Mucosa of stomach (tissue), 1 donor: ENCODE measurements at regions not wholly inside any gene's neighbourhood (a gene's known extent, or its start where the extent isn't known, plus 50 kb on each side); places are given as distances from the start of the nearest gene placed in this dataset.

Experiments used
- H3K27me3 ChIP-seq: one replicate; pipeline ENCODE4 v1.7.0; 2013; ENCODE audit warnings: mild to moderate bottlenecking, low read length; ENCODE audit not compliant: control insufficient read depth, insufficient read depth
- H3K36me3 ChIP-seq: one replicate; pipeline ENCODE4 v1.7.0; 2013; ENCODE audit warnings: low read length; ENCODE audit not compliant: control insufficient read depth, insufficient read depth
- H3K4me1 ChIP-seq: one replicate; pipeline ENCODE4 v1.7.0; 2013; ENCODE audit warnings: mild to moderate bottlenecking, low read length; ENCODE audit not compliant: control insufficient read depth, insufficient read depth
- H3K4me3 ChIP-seq: one replicate; pipeline ENCODE4 v1.7.0; 2013; ENCODE audit warnings: low read length
- H3K9ac ChIP-seq: one replicate; pipeline ENCODE4 v1.7.0; 2013; ENCODE audit warnings: mild to moderate bottlenecking, low read length, moderate library complexity
- H3K9me3 ChIP-seq: one replicate; pipeline ENCODE4 v1.7.0; 2013; ENCODE audit warnings: mild to moderate bottlenecking, low read length, moderate library complexity; ENCODE audit not compliant: control insufficient read depth
- donor health status: Pancreatic carcinoma.

DNA sequence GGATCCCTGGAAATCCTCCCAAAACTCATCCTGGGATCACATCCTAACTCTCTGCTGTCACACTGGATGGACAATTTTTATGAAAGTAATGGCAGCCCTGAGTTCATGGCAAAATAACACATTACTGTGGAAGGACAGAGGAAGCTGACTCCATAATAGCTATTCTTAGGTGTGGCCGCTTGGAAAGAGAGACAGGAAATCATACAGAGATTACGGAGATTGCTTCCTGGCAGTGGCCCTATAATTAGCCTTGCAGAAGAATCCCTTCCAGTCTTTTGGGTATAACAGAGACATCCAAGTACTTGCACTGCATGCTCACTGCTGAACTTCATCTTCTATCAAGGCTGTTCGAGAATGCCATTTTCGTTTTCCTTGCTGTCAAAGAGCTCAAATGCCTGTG, 133.1 kb upstream of the VCX start:
- H3K36me3 ChIP-seq, result no peaks in the 10 kb centered on the region
- no peaks in the 10 kb centered on the region for H3K27me3 ChIP-seq
- no peak overlapping the region for H3K9ac ChIP-seq
- H3K4me3 ChIP-seq, result no peak overlapping the region
- H3K9me3 ChIP-seq, result no peaks in the 10 kb centered on the region
- no peaks in the 10 kb centered on the region for H3K4me1 ChIP-seq

DNA sequence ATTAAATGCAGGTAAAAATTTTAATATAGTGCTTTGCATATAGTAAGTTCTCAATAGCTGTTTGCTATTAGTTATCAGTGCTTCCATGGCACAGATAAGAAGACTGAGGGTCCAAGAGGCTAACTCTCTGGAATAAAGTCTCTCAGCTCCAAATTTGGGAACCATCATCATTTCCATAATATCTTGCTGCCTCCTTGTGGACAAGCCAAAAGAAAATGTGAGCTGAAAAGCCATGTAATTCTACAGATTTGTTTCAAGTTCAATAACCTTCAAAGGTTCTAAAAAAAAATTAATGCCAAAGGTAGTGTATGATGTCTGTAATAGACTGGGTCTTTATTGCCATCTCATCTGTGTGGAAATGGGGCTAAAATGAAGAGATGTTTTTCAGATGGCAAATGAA, 136.9 kb upstream of the VCX start:
- H3K4me1 ChIP-seq, result no peaks in the 10 kb centered on the region
- H3K9ac ChIP-seq, result no peak overlapping the region
- H3K36me3 ChIP-seq, result no peaks in the 10 kb centered on the region

DNA sequence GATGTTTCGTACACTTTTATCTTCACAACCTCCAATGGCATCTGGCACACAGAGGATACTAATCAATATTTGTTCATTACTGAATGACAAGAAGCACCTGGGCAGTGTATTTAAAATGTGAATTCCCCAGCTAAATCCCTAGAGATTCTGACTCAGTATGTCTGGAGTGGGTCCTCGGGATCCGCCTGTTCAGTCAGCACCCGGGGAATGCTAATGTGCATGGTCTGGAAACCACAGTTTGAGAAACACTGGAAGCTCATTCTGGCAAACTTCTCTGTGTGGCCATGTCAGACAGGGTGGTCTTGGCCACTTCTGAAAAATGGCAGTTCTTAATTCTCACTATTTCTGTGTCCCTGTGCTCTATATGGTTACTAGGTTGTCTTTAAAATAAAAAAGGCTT, 138.8 kb upstream of the VCX start:
- no peak overlapping the region for H3K4me3 ChIP-seq
- no peaks in the 10 kb centered on the region for H3K36me3 ChIP-seq
- no peaks in the 10 kb centered on the region for H3K4me1 ChIP-seq
- no peaks in the 10 kb centered on the region for H3K9me3 ChIP-seq
- H3K9ac ChIP-seq, result no peak overlapping the region
- no peaks in the 10 kb centered on the region for H3K27me3 ChIP-seq

More for the DNA sequence above, 136.9 kb upstream of the VCX start:
- Histone ChIP-seq H3K4me3 (no peak overlapping the region), H3K9me3 (no peaks in the 10 kb centered on the region), H3K27me3 (no peaks in the 10 kb centered on the region)

DNA sequence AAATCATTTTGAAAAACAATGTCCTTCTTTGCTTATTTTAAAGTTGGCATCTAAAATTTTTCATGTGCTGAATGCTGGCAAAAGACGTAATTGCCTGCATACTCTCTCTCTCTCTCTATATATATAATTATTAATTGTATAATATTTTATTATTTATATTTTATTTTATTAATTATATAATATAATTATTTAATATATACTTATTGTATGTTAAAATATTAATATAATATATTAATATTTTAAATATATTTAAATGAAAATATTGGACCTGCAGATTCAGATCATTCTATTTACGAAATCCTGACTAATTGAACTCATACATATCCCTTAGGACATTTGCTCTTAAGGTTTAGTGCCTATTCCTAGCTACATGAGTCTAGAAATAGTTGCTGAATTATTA, 144.7 kb upstream of the VCX start:
- H3K27me3 ChIP-seq, result no peaks in the 10 kb centered on the region
- H3K4me1 ChIP-seq, result no peaks in the 10 kb centered on the region
- H3K9ac ChIP-seq, result no peak overlapping the region
- H3K4me3 ChIP-seq, result no peak overlapping the region
- no peaks in the 10 kb centered on the region for H3K36me3 ChIP-seq
- H3K9me3 ChIP-seq, result no peaks in the 10 kb centered on the region

DNA sequence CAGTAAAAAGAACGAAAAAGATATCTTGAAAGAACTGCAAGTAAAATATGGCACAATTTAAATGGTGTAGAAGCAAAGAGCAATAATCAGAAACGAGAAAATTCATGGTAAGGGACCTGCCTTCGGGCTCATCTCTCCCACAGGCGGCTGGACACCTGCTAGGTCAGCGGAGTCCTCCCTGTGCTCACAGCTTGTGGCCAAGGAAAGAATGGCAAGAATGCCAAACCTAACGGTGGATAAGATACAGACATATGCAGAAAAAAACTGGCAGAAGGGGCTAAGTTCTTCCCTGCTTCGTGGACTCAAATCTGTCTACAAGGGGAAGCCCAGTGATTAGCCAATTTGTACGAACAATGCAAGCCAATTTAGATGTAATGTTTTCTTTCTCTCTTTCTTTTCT, 152.1 kb upstream of the VCX start:
- no peaks in the 10 kb centered on the region for H3K36me3 ChIP-seq
- no peaks in the 10 kb centered on the region for H3K27me3 ChIP-seq
- no peak overlapping the region for H3K4me3 ChIP-seq
- no peak overlapping the region for H3K9ac ChIP-seq
- H3K9me3 ChIP-seq, result no peaks in the 10 kb centered on the region
- no peaks in the 10 kb centered on the region for H3K4me1 ChIP-seq

DNA sequence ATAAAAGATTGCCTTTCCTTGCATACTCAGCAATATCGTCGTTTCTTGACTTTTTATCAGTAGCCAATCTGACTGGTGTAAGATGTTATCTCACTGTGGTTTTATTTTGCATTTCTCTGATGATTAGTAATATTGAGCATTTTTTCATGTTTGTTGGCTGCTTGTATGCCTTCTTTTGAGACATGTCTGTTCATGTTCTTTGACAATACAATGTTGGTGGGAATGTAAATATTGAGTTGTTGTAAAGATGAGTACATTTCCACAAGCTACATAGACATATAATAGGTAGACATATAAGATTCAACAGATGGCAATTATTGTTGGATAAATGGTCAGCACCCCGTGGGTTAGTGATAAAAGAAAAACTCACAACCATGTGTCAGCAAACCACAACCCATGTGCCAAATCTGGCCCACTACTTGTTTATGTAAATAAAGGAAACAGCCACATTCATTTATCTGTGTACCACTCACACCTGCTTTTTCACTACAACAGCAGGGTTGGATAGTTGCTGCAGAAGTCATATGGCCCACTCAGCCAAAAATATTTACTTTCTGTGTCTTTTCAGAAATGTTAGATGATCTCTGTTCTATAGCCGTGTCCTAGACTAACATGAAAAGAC, 153.1 kb upstream of the VCX start:
- H3K27me3 ChIP-seq, result no peaks in the 10 kb centered on the region
- no peaks in the 10 kb centered on the region for H3K36me3 ChIP-seq
- H3K4me1 ChIP-seq, result no peaks in the 10 kb centered on the region
- H3K4me3 ChIP-seq, result no peak overlapping the region
- H3K9ac ChIP-seq, result no peak overlapping the region
- H3K9me3 ChIP-seq, result no peaks in the 10 kb centered on the region

DNA sequence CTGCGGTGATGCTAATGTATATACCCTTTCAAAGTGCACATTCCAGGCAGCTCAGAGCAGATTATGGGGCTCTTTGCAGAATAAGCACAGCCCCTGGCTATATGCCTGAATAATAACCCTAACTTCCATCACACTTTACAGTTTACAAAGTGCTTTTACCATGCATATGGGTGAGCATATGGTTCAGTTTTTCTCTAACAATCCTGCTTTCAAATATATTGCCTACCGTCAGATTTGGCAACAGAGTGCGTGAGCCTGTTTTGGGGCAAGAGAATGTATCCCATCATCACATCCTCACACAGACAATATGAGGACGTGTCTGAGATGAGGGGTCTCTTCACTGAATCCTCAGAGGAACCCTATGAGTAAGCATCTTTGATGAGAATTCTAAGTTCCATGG, 162.8 kb upstream of the VCX start:
- H3K9me3 ChIP-seq, result no peaks in the 10 kb centered on the region
- no peak overlapping the region for H3K4me3 ChIP-seq
- H3K36me3 ChIP-seq, result no peaks in the 10 kb centered on the region
- H3K9ac ChIP-seq, result no peak overlapping the region
- no peaks in the 10 kb centered on the region for H3K27me3 ChIP-seq
- H3K4me1 ChIP-seq, result no peaks in the 10 kb centered on the region

DNA sequence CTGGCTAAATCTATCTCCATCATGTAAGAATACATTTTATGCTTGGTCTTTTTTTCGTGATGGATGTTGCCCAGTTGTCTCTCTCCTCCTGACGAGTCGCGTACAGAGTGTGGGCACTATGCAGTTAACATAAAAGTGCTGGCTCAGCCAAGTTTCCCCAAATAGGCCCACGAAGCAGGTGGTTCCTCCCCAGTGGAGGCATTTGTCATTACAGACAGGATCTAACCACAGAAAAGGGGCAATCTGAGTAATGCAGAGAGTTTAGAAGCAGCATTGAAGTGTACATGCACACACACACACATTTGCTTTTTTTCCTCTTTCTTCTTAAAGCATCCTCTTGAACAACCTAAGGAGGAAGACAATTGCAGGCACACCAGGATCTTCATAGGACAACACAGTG, 188.7 kb upstream of the VCX start:
- Histone ChIP-seq H3K9me3 (no peaks in the 10 kb centered on the region), H3K36me3 (no peaks in the 10 kb centered on the region), H3K4me1 (no peaks in the 10 kb centered on the region), H3K27me3 (no peaks in the 10 kb centered on the region), H3K9ac (no peak overlapping the region), H3K4me3 (no peak overlapping the region)

DNA sequence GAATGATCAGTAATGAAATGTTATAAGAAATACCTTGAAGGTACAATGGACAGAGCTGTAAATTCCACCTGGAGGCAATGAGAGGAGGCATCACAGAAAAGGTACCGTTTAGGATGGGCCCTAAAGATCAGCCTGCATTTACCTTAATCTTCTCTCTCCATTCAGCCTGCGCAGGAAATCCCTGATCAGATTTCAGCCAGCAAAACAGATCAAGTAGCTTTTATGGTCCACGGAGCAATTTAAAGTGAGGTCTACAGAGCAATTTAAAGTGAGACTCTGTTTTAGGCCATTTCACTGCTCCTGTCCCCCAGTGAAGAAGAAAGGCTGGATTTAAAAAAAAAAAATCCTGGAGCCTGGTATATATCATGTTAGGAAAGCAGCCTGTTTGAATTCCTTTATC, 195.1 kb upstream of the VCX start:
- Histone ChIP-seq H3K36me3 (no peaks in the 10 kb centered on the region), H3K9me3 (no peaks in the 10 kb centered on the region), H3K9ac (no peak overlapping the region), H3K4me3 (no peak overlapping the region), H3K4me1 (no peaks in the 10 kb centered on the region), H3K27me3 (no peaks in the 10 kb centered on the region)

DNA sequence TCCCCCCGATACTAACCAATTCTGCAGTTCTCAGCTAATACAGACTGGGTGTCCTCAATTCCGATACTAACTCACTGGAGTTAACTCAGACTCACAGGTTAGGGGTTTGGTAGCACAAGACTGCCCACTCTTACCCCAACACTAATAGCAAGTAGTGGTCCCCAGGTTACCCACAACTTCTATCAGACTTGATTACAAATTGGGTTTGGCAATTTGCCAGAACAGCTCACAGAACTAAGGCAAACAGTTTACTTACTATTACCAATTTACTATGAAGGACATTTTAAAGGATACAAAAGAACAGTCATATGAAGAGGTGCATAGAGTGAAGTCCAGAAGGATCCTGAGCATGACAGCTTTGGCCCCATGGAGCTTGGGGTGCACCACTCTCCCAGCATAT, 201.8 kb upstream of the VCX start:
- Histone ChIP-seq H3K36me3 (no peaks in the 10 kb centered on the region), H3K27me3 (no peaks in the 10 kb centered on the region), H3K9me3 (no peaks in the 10 kb centered on the region), H3K4me3 (no peak overlapping the region), H3K4me1 (no peaks in the 10 kb centered on the region), H3K9ac (no peak overlapping the region)

DNA sequence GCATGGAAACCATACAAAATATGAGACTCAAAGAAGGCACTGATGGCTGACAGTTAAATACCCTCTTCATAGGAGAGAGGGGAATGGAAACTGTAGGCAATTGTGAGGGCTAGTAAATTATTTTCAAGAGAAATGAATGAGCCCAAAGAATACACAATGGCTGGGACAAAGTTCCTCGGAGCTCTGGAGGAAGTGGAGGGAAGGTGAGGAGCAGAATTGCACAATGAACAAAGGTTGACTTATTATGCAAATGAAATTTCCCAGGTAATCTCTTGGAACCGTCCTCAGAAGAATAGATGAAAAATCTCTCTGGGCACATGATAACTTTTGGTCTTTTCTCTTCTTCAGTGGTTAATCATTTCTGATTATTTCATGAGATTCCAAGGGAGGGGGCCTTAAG, 202.6 kb upstream of the VCX start:
- Histone ChIP-seq H3K9me3 (no peaks in the 10 kb centered on the region), H3K36me3 (no peaks in the 10 kb centered on the region), H3K27me3 (no peaks in the 10 kb centered on the region), H3K4me3 (no peak overlapping the region), H3K4me1 (no peaks in the 10 kb centered on the region), H3K9ac (no peak overlapping the region)

DNA sequence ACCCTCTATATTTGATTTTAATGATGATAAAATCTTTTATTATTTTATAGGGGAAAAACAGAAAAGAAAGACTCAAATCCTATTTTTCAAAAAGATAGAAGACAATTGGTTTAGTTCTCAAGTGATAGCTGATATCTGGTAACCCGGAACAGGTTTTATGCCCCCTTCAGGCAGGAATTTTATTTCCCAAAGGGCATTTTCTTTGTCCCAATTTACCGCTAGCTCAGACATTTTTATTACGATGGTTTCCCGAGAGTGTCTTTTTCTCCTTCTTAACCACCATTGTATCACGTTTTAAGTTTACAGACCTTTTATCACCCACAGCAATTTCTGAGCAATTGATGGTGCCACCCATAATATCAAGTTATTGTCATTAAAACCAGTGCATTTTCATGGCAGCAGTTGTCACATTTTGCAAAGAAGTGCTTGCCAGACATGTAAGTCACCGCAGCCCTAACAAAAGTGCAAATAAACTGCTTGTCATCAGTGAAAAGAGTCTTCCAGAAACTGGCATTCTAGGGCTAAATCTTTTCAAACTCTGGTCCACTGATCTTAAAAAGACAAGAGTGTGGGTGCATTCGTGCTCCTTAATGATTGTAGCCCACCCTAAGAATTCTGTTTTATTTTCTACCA, 204.8 kb upstream of the VCX start:
- H3K36me3 ChIP-seq, result no peaks in the 10 kb centered on the region
- no peak overlapping the region for H3K4me3 ChIP-seq
- H3K4me1 ChIP-seq, result no peaks in the 10 kb centered on the region
- no peaks in the 10 kb centered on the region for H3K27me3 ChIP-seq
- no peaks in the 10 kb centered on the region for H3K9me3 ChIP-seq
- no peak overlapping the region for H3K9ac ChIP-seq

DNA sequence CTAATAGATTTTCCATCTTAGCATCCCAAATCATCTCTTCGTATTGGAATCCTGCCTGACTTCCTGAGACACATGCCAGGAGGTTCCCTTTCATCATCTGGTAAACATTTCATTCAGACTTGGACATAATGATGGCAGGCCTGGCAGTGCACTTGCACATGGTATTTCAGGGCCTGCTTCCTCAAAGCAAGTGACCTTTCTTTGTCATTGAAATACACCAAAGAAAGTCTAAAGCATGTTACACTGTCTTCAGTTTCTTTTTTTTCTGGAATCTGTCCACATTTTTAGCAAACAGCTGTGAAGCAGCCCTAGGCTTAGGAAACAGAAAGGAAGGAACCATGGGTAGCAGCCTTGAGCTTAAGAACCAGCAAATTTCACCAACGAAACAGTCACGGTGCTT, 205.9 kb upstream of the VCX start:
- Histone ChIP-seq H3K9me3 (no peaks in the 10 kb centered on the region), H3K36me3 (no peaks in the 10 kb centered on the region), H3K4me1 (no peaks in the 10 kb centered on the region), H3K27me3 (no peaks in the 10 kb centered on the region), H3K4me3 (no peak overlapping the region), H3K9ac (no peak overlapping the region)
